Activated CD8-positive, alpha-beta T cell treated with anti-CD3 and anti-CD28 coated beads, Interleukin-2, amount 10 ng/mL, durations not matched to agents 7 days and 5 days (primary cell): ENCODE measurements at regions not wholly inside any gene's neighbourhood (a gene's known extent, or its start where the extent isn't known, plus 50 kb on each side); places are given as distances from the start of the nearest gene placed in this dataset.
"Not testable (repeated sequence)": the region's sequence is repeated elsewhere in the genome, so short reads cannot be mapped to it uniquely, and the experiment has no call there.

Source experiments
- ATAC-seq: fragments of 150-1000 bp; cut with Tn5 transposase; one replicate; pipeline ENCODE4 v1.10.0; 2021; ENCODE audit warnings: moderate library complexity
- CTCF ChIA-PET: fragments of 350-600 bp; sonication (Branson Sonifier 250); formaldehyde crosslinking; loops from one replicate; lab custom pipeline; 2021; ENCODE audit warnings: antibody characterized with exemption; lab: Charles Lee
- POLR2A ChIA-PET: fragments of 350-600 bp; sonication (Branson Sonifier 250); formaldehyde crosslinking; loops from one replicate; lab custom pipeline; 2021; ENCODE audit warnings: antibody characterized with exemption; lab: Charles Lee
- DNase-seq: peaks from one replicate; pipeline ENCODE4 v3.0.0-alpha.2; 2020
- H3K27ac Mint-ChIP-seq: one replicate; pipeline ENCODE4 v1.8.0; 2021; ENCODE audit warnings: mild to moderate bottlenecking, mixed read lengths
- H3K27me3 Mint-ChIP-seq: one replicate; pipeline ENCODE4 v1.8.0; 2021; ENCODE audit warnings: low read depth, mixed read lengths
- H3K36me3 Mint-ChIP-seq: one replicate; pipeline ENCODE4 v1.8.0; 2021; ENCODE audit warnings: low read depth, mixed read lengths
- H3K4me1 Mint-ChIP-seq: one replicate; pipeline ENCODE4 v1.8.0; 2021; ENCODE audit warnings: low read depth, mixed read lengths
- H3K4me3 Mint-ChIP-seq: one replicate; pipeline ENCODE4 v1.8.0; 2021; ENCODE audit warnings: mild to moderate bottlenecking, mixed read lengths
- H3K9me3 Mint-ChIP-seq: one replicate; pipeline ENCODE4 v1.8.0; 2022; ENCODE audit warnings: mixed read lengths; ENCODE audit not compliant: insufficient read depth

GRCh38 chr9:64070083-64070482 lies 1214.9 kb downstream of the FOXD4L5 start:
- H3K27ac Mint-ChIP-seq, ATAC-seq, DNase-seq, H3K27me3 Mint-ChIP-seq, POLR2A ChIA-PET, H3K4me1 Mint-ChIP-seq, H3K36me3 Mint-ChIP-seq, H3K4me3 Mint-ChIP-seq, CTCF ChIA-PET: not testable (repeated sequence)
- H3K9me3 Mint-ChIP-seq, result peaks cover 12% of the 10 kb centered on the region

GRCh38 chr9:64066736-64067368 lies 1218.2 kb downstream of the FOXD4L5 start:
- no peaks in the 10 kb centered on the region for H3K36me3 Mint-ChIP-seq
- ChIA-PET CTCF (no interaction called here), POLR2A (no interaction called here)
- ATAC-seq (no peak), DNase-seq (no peak)
- no peaks in the 10 kb centered on the region for H3K27me3 Mint-ChIP-seq
- no peaks in the 10 kb centered on the region for H3K4me1 Mint-ChIP-seq
- peaks cover 15% of the 10 kb centered on the region for H3K9me3 Mint-ChIP-seq
- H3K27ac Mint-ChIP-seq, result no peak overlapping the region
- no peak overlapping the region for H3K4me3 Mint-ChIP-seq

DNA sequence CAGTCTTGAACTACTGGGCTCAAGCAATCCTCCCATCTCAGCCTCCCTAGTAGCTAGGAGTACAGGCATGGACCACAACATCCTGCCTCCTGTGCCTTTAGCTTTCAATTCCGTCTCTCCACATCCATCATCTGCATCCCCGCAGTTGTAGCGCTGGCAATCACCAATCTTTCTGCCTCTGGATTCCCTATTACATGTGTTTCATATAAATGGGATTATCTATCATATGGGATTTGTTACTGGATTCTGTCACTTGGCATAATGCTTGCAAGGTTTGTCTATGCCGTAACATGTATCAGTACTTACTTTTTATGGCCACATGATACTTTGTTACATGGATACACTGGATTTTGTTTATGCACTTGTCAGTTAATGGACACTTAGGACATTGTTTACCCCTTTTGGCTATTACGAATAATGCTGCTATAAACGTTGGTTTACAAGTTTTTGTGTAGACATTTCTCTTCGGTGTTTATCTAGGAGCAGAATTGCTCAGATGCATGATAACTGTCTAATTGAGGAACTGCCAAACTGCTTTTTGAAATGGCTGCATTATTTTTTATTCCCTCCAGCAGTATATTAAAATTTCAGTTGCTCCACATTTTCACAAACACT lies 1223.9 kb downstream of the FOXD4L5 start:
- no peaks in the 10 kb centered on the region for H3K36me3 Mint-ChIP-seq
- ATAC-seq (no peak), DNase-seq (no peak)
- H3K4me3 Mint-ChIP-seq, result no peak overlapping the region
- H3K27me3 Mint-ChIP-seq, result no peaks in the 10 kb centered on the region
- ChIA-PET POLR2A (no interaction called here), CTCF (no interaction called here)
- no peaks in the 10 kb centered on the region for H3K4me1 Mint-ChIP-seq
- no peak overlapping the region for H3K27ac Mint-ChIP-seq
- peaks cover 4% of the 10 kb centered on the region for H3K9me3 Mint-ChIP-seq

DNA sequence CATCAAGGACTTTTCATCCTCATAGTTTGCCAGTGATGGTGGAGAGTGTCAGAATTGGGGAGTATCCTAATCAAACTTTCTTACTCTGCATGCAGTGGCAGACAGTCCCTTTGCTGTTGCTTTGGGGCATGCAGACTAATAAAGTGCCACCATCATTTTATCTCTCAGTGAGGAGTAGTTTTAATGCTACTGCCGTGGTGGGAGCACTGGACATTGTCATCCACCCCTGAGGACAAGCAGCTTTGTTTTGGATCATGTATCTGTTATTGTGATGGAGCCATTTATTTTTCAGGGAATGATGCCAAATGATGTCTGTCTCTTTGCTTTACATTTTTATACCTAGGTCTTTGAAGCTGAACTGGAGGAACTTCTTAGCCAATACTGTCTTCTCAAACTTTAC lies 1226.9 kb downstream of the FOXD4L5 start:
- H3K4me3 Mint-ChIP-seq, H3K27me3 Mint-ChIP-seq, H3K36me3 Mint-ChIP-seq, H3K9me3 Mint-ChIP-seq, H3K27ac Mint-ChIP-seq, ATAC-seq, H3K4me1 Mint-ChIP-seq, POLR2A ChIA-PET, DNase-seq, CTCF ChIA-PET: not testable (repeated sequence)

- DNase-seq (no peak), ATAC-seq (no peak)
- Mint-ChIP-seq H3K27me3 (no peaks in the 10 kb centered on the region), H3K4me3 (no peak overlapping the region), H3K36me3 (no peaks in the 10 kb centered on the region), H3K9me3 (no peaks in the 10 kb centered on the region), H3K27ac (no peak overlapping the region), H3K4me1 (no peaks in the 10 kb centered on the region)
- ChIA-PET POLR2A (no interaction called here), CTCF (no interaction called here)
Measured at GRCh38 chr9:64057553-64057952, 1227.5 kb downstream of the FOXD4L5 start.

GRCh38 chr9:64028925-64029324 lies 1256.1 kb downstream of the FOXD4L5 start:
- H3K36me3 Mint-ChIP-seq, H3K9me3 Mint-ChIP-seq, H3K4me3 Mint-ChIP-seq, H3K27ac Mint-ChIP-seq, H3K4me1 Mint-ChIP-seq, DNase-seq, POLR2A ChIA-PET, CTCF ChIA-PET, ATAC-seq, H3K27me3 Mint-ChIP-seq: not testable (repeated sequence)

- DNase-seq, CTCF ChIA-PET, H3K9me3 Mint-ChIP-seq, H3K4me3 Mint-ChIP-seq, H3K4me1 Mint-ChIP-seq, ATAC-seq, POLR2A ChIA-PET, H3K36me3 Mint-ChIP-seq, H3K27me3 Mint-ChIP-seq, H3K27ac Mint-ChIP-seq: not testable (repeated sequence)
Measured at GRCh38 chr9:64020696-64021491, 1264.1 kb downstream of the FOXD4L5 start.

DNA sequence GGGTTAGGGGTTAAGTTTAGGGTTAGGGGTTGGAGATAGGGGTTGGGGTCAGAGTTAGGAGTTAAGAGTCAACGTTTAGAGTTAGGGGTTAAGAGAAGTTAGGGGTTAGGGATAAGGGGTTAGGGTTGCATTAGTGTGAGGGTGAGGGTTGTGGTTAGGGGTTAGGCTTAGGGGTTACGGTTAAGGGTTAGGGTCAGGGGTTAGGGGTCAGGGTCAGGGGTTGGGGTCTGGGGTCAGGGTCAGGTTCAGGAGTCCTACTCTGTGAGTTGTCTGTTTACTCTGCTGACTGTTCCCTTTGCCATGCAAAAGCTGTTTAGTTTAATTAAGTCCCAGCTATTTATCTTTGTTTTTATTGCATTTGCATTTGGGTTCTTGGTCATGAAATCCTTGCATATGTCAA lies 1267.3 kb downstream of the FOXD4L5 start:
- POLR2A ChIA-PET, CTCF ChIA-PET: not testable (repeated sequence)

GRCh38 chr9:64016845-64017406 lies 1268.1 kb downstream of the FOXD4L5 start:
- POLR2A ChIA-PET, H3K27ac Mint-ChIP-seq, H3K27me3 Mint-ChIP-seq, H3K36me3 Mint-ChIP-seq, H3K9me3 Mint-ChIP-seq, CTCF ChIA-PET, H3K4me1 Mint-ChIP-seq, H3K4me3 Mint-ChIP-seq, ATAC-seq, DNase-seq: not testable (repeated sequence)

More for the DNA sequence above, 1267.3 kb downstream of the FOXD4L5 start:
- not testable (repeated sequence) for H3K27ac Mint-ChIP-seq, H3K27me3 Mint-ChIP-seq, H3K4me3 Mint-ChIP-seq, ATAC-seq, H3K9me3 Mint-ChIP-seq, H3K36me3 Mint-ChIP-seq, H3K4me1 Mint-ChIP-seq, DNase-seq

GRCh38 chr9:64016246-64016645 lies 1268.8 kb downstream of the FOXD4L5 start:
- H3K9me3 Mint-ChIP-seq, H3K27me3 Mint-ChIP-seq, H3K27ac Mint-ChIP-seq, H3K4me1 Mint-ChIP-seq, H3K4me3 Mint-ChIP-seq, ATAC-seq, H3K36me3 Mint-ChIP-seq, DNase-seq, CTCF ChIA-PET, POLR2A ChIA-PET: not testable (repeated sequence)

GRCh38 chr9:64015136-64015535 lies 1269.9 kb downstream of the FOXD4L5 start:
- H3K9me3 Mint-ChIP-seq, result peaks cover 4% of the 10 kb centered on the region
- CTCF ChIA-PET, result no interaction called here
- H3K36me3 Mint-ChIP-seq, result no peaks in the 10 kb centered on the region
- no peak overlapping the region for H3K4me3 Mint-ChIP-seq
- no peak overlapping the region for H3K27ac Mint-ChIP-seq
- H3K27me3 Mint-ChIP-seq, result no peaks in the 10 kb centered on the region
- ATAC-seq (no peak), DNase-seq (no peak)
- POLR2A ChIA-PET, result no interaction called here
- H3K4me1 Mint-ChIP-seq, result no peaks in the 10 kb centered on the region
